ENCODE measurements at regions not wholly inside any gene's neighbourhood (a gene's known extent, or its start where the extent isn't known, plus 50 kb on each side); places are given as distances from the start of the nearest gene placed in this dataset.

DNA sequence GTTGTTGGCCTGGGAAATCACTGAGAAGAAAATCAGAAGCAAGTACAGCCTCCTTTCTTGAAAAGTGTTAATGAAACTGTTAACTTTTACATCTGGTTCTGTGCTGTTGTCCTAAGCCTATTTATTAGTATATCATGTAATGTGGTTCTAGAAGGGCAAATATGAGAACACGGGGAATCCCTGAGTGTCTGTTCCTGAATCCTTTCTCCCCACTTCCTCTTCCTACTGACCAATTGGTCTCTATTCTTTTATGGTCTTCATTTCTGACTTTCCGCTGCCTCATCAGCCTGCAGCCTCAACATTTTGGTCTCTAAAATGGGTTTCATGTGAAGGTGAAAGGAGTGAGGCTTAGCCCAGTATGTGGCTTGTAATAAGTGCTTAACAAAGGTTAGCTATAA is 159.9 kb upstream of the MAMLD1 start:
- TF ChIP-seq EZH2 (IDR thresholded peaks at IDR 0.05; ENCODE audit: borderline replicate concordance, low read length): no peak
- TF ChIP-seq, protein P1, sequence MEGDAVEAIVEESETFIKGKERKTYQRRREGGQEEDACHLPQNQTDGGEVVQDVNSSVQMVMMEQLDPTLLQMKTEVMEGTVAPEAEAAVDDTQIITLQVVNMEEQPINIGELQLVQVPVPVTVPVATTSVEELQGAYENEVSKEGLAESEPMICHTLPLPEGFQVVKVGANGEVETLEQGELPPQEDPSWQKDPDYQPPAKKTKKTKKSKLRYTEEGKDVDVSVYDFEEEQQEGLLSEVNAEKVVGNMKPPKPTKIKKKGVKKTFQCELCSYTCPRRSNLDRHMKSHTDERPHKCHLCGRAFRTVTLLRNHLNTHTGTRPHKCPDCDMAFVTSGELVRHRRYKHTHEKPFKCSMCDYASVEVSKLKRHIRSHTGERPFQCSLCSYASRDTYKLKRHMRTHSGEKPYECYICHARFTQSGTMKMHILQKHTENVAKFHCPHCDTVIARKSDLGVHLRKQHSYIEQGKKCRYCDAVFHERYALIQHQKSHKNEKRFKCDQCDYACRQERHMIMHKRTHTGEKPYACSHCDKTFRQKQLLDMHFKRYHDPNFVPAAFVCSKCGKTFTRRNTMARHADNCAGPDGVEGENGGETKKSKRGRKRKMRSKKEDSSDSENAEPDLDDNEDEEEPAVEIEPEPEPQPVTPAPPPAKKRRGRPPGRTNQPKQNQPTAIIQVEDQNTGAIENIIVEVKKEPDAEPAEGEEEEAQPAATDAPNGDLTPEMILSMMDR (conservative IDR thresholded peaks at IDR 0.05 in 1 of 2, IDR thresholded peaks at IDR 0.05 in 1 of 2; ENCODE audit: extremely low read depth in 1 of 2, insufficient read depth in 1 of 2, low read depth in 1 of 2, low read length in 2 of 2): no peak
